ENCODE measurements at regions not wholly inside any gene's neighbourhood (a gene's known extent, or its start where the extent isn't known, plus 50 kb on each side); places are given as distances from the start of the nearest gene placed in this dataset.

DNA sequence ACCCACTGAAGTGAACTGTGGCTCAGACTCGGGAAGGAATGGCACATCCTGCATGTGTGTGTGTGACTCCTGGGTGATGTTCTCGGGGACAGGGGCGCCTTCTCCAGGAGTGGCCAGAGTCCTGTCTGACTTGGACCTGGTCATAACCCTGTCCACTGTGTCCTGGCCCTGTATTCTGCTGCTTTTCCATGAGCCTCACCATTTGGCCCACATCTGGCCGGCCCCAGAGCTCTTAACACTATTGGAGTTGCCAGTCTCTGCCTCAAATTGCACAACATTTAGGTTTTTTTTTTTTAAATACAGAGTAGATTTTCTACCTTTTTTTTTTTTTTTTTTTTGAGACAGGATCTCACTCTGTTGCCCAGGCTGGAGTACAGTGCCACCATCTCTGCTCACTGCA lies 278.3 kb upstream of the TUT7 start:
- no peaks in the 10 kb centered on the region for H3K9me2 ChIP-seq (ENCODE audit: insufficient read depth)
- H2AFZ ChIP-seq = no peak overlapping the region
- TF ChIP-seq EZH2 (IDR thresholded peaks at IDR 0.05; ENCODE audit: low read depth) = no peak
- TF ChIP-seq, protein P1, sequence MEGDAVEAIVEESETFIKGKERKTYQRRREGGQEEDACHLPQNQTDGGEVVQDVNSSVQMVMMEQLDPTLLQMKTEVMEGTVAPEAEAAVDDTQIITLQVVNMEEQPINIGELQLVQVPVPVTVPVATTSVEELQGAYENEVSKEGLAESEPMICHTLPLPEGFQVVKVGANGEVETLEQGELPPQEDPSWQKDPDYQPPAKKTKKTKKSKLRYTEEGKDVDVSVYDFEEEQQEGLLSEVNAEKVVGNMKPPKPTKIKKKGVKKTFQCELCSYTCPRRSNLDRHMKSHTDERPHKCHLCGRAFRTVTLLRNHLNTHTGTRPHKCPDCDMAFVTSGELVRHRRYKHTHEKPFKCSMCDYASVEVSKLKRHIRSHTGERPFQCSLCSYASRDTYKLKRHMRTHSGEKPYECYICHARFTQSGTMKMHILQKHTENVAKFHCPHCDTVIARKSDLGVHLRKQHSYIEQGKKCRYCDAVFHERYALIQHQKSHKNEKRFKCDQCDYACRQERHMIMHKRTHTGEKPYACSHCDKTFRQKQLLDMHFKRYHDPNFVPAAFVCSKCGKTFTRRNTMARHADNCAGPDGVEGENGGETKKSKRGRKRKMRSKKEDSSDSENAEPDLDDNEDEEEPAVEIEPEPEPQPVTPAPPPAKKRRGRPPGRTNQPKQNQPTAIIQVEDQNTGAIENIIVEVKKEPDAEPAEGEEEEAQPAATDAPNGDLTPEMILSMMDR (conservative IDR thresholded peaks at IDR 0.05) = no peak
- H3K27ac ChIP-seq = no peak overlapping the region
- H3K79me2 ChIP-seq (ENCODE audit: low read depth) = no peaks in the 10 kb centered on the region
- H3K4me1 ChIP-seq (replicated peaks; ENCODE audit: insufficient read depth) = no peaks in the 10 kb centered on the region
- no peak overlapping the region for H3K4me2 ChIP-seq
- H3K4me3 ChIP-seq = no peak overlapping the region
- intact Hi-C loops (cut with micrococcal nuclease; ENCODE audit: unreplicated experiment) = no loop called here
- POLR2A ChIA-PET (ENCODE audit: unreplicated experiment) = no interaction called here
- no peaks in the 10 kb centered on the region for H3F3A ChIP-seq (ENCODE audit: insufficient read depth, low read depth)
- no peaks in the 10 kb centered on the region for H3K27me3 ChIP-seq (ENCODE audit: insufficient read depth, low read depth)
- no peaks in the 10 kb centered on the region for H4K20me1 ChIP-seq (ENCODE audit: insufficient read depth)
- no peak for DNase-seq
- BruUV-seq (replicated peaks) = no TSS peak
- no peaks in the 10 kb centered on the region for H3K9me3 ChIP-seq (ENCODE audit: insufficient read depth, low read depth)
- no peaks in the 10 kb centered on the region for H3K36me3 ChIP-seq (ENCODE audit: low read depth)
- CTCF ChIA-PET = no interaction called here

- DNase-seq = no peak
- no peaks in the 10 kb centered on the region for H3F3A ChIP-seq (ENCODE audit: insufficient read depth, low read depth)
- intact Hi-C loops (cut with micrococcal nuclease; ENCODE audit: unreplicated experiment) = loop anchor here (10.0 kb wide), 1 partner anchor 165 kb away; no protein-coding TSS in a partner anchor
- H3K4me2 ChIP-seq = no peak overlapping the region
- H3K79me2 ChIP-seq (ENCODE audit: low read depth) = no peaks in the 10 kb centered on the region
- no peaks in the 10 kb centered on the region for H3K9me3 ChIP-seq (ENCODE audit: insufficient read depth, low read depth)
- ChIA-PET CTCF (no interaction called here), POLR2A (ENCODE audit: unreplicated experiment) (interaction anchor here (0.7 kb wide), 1 partner anchor 272 kb away, joined by 12 read pairs; no protein-coding TSS in a partner anchor)
- no peaks in the 10 kb centered on the region for H3K36me3 ChIP-seq (ENCODE audit: low read depth)
- no peak for TF ChIP-seq EZH2 (IDR thresholded peaks at IDR 0.05; ENCODE audit: low read depth)
- TF ChIP-seq, protein P1 (conservative IDR thresholded peaks at IDR 0.05) = no peak
- no peaks in the 10 kb centered on the region for H4K20me1 ChIP-seq (ENCODE audit: insufficient read depth)
- no TSS peak for BruUV-seq (replicated peaks)
- H2AFZ ChIP-seq = no peak overlapping the region
- H3K4me3 ChIP-seq = no peak overlapping the region
- no peaks in the 10 kb centered on the region for H3K27me3 ChIP-seq (ENCODE audit: insufficient read depth, low read depth)
- no peak overlapping the region for H3K27ac ChIP-seq
- H3K9me2 ChIP-seq (ENCODE audit: insufficient read depth) = no peaks in the 10 kb centered on the region
- H3K4me1 ChIP-seq (replicated peaks; ENCODE audit: insufficient read depth) = no peaks in the 10 kb centered on the region
Measured at GRCh38 chr9:86629530-86629929, 275.3 kb upstream of the TUT7 start.

GRCh38 chr9:86626802-86627201 lies 272.6 kb upstream of the TUT7 start:
- intact Hi-C loops (cut with micrococcal nuclease; ENCODE audit: unreplicated experiment) = loop anchor here (10.0 kb wide), 1 partner anchor 168 kb away; no protein-coding TSS in a partner anchor
- BruUV-seq (replicated peaks) = no TSS peak
- Histone ChIP-seq H4K20me1 (ENCODE audit: insufficient read depth) (no peaks in the 10 kb centered on the region), H2AFZ (no peak overlapping the region), H3K9me2 (ENCODE audit: insufficient read depth) (no peaks in the 10 kb centered on the region), H3F3A (ENCODE audit: insufficient read depth, low read depth) (no peaks in the 10 kb centered on the region), H3K4me1 (replicated peaks; ENCODE audit: insufficient read depth) (no peaks in the 10 kb centered on the region), H3K4me3 (no peak overlapping the region), H3K79me2 (ENCODE audit: low read depth) (no peaks in the 10 kb centered on the region), H3K4me2 (no peak overlapping the region), H3K9me3 (ENCODE audit: insufficient read depth, low read depth) (no peaks in the 10 kb centered on the region), H3K27me3 (ENCODE audit: insufficient read depth, low read depth) (no peaks in the 10 kb centered on the region), H3K27ac (no peak overlapping the region), H3K36me3 (ENCODE audit: low read depth) (no peaks in the 10 kb centered on the region)
- DNase-seq = no peak
- ChIA-PET POLR2A (ENCODE audit: unreplicated experiment) (no interaction called here), CTCF (no interaction called here)
- no peak for TF ChIP-seq EZH2 (IDR thresholded peaks at IDR 0.05; ENCODE audit: low read depth)
- TF ChIP-seq, protein P1 (conservative IDR thresholded peaks at IDR 0.05) = no peak

All from PC-9 (cell line).